ENCODE measurements at regions not wholly inside any gene's neighbourhood (a gene's known extent, or its start where the extent isn't known, plus 50 kb on each side); places are given as distances from the start of the nearest gene placed in this dataset.

- TF ChIP-seq CTCF (conservative IDR thresholded peaks at IDR 0.05; ENCODE audit: low read depth) = no peak
- H3K27ac ChIP-seq = no peak overlapping the region
- ChIA-PET POLR2A (ENCODE audit: low non-redundant PET) (no interaction called here), CTCF (interaction anchor here (0.6 kb wide), 1 partner anchor 1288 kb away, joined by 3 read pairs; no protein-coding TSS in a partner anchor)
- DNase-seq (ENCODE audit: low spot score) = no peak
Measured at GRCh38 chr6:137967689-137968454, 100.8 kb downstream of the TNFAIP3 start.

GRCh38 chr6:137968455-137968804 lies 101.4 kb downstream of the TNFAIP3 start:
- H3K27ac ChIP-seq = no peak overlapping the region
- TF ChIP-seq CTCF (conservative IDR thresholded peaks at IDR 0.05; ENCODE audit: low read depth) = no peak
- DNase-seq (ENCODE audit: low spot score) = no peak
- CTCF ChIA-PET = no interaction called here
- POLR2A ChIA-PET (ENCODE audit: low non-redundant PET) = no interaction called here

GRCh38 chr6:137968901-137969300 lies 101.8 kb downstream of the TNFAIP3 start:
- no peak for TF ChIP-seq CTCF (conservative IDR thresholded peaks at IDR 0.05; ENCODE audit: low read depth)
- CTCF ChIA-PET = no interaction called here
- POLR2A ChIA-PET (ENCODE audit: low non-redundant PET) = no interaction called here
- DNase-seq (ENCODE audit: low spot score) = no peak
- no peak overlapping the region for H3K27ac ChIP-seq

GRCh38 chr6:137969874-137970273 lies 102.8 kb downstream of the TNFAIP3 start:
- POLR2A ChIA-PET (ENCODE audit: low non-redundant PET) = no interaction called here
- no peak for DNase-seq (ENCODE audit: low spot score)
- H3K27ac ChIP-seq = no peak overlapping the region
- TF ChIP-seq CTCF (conservative IDR thresholded peaks at IDR 0.05; ENCODE audit: low read depth) = no peak
- CTCF ChIA-PET = no interaction called here

GRCh38 chr6:137970368-137970767 lies 103.3 kb downstream of the TNFAIP3 start:
- POLR2A ChIA-PET (ENCODE audit: low non-redundant PET) = no interaction called here
- TF ChIP-seq CTCF (conservative IDR thresholded peaks at IDR 0.05; ENCODE audit: low read depth) = no peak
- CTCF ChIA-PET = no interaction called here
- DNase-seq (ENCODE audit: low spot score) = no peak
- H3K27ac ChIP-seq = no peak overlapping the region

GRCh38 chr6:137973201-137973600 lies 106.1 kb downstream of the TNFAIP3 start:
- DNase-seq (ENCODE audit: low spot score) = no peak
- no peak overlapping the region for H3K27ac ChIP-seq
- POLR2A ChIA-PET (ENCODE audit: low non-redundant PET) = no interaction called here
- CTCF ChIA-PET = interaction anchor here (0.5 to 0.7 kb wide), 2 partner anchors 106 to 659 kb away, joined by 3 read pairs; partner anchors contain the start of gene TNFAIP3
- no peak for TF ChIP-seq CTCF (conservative IDR thresholded peaks at IDR 0.05; ENCODE audit: low read depth)

Measured in RWPE1 (cell line).